K562 (cell line): ENCODE measurements at regions not wholly inside any gene's neighbourhood (a gene's known extent, or its start where the extent isn't known, plus 50 kb on each side); places are given as distances from the start of the nearest gene placed in this dataset.

ENCODE experiments used
- ATAC-seq: fragments of 200-7000 bp; cut with Tn5 transposase; 3 replicates; pipeline ENCODE4 v1.9.1; 2020; ENCODE audit warnings: moderate library complexity
- BruUV-seq: library from RNA; stranded (reverse); fragments of 400-500 nt; replicated peaks from 2 replicates; lab custom pipeline; 2021; lab: Mats Ljungman, UMichigan
- CTCF ChIA-PET: fragments of 300-600 bp; formaldehyde crosslinking; extraction: SDS; loops from one replicate; lab custom pipeline; 2021; ENCODE audit warnings: low intra/inter-chr PET ratio; lab: Yijun Ruan, JAX
- POLR2A ChIA-PET: fragments of 300-600, 350-650 bp; sonication (Branson Sonifier 250); formaldehyde crosslinking; extraction: SDS; loops from one replicate; lab custom pipeline; 2021; ENCODE audit warnings: antibody characterized with exemption, inconsistent platforms; lab: Yijun Ruan, JAX
- DNase-seq, 4 experiments: peaks; one replicate each; pipeline versions ENCODE4 v3.0.0 to v3.0.0-alpha.2; 2011 to 2018; ENCODE audit warnings: low spot score in 3 of 4, mixed read lengths in 3 of 4; ENCODE audit errors: extremely low read depth in 1 of 4
- FAIRE-seq: peaks from 2 replicates; lab custom pipeline; 2011; peaks lifted over from hg19 to GRCh38; lab: Jason Lieb, UNC
- H2AFZ ChIP-seq: 2 replicates; pipeline ENCODE4 v1.6.0; 2011; ENCODE audit warnings: low read depth, low read length, control low read depth, inconsistent platforms
- H3K27ac ChIP-seq: fragments of 200-600 bp; 3 replicates; pipeline ENCODE4 v1.8.0; 2011; ENCODE audit warnings: low read depth, mild to moderate bottlenecking, control low read depth, inconsistent platforms, low read length, moderate library complexity, mixed read lengths; ENCODE audit errors: extremely low read depth
- H3K27me3 ChIP-seq, 2 experiments: fragments of 300-600 bp in 1 of 2; 2 replicates in 1 of 2; 3 replicates in 1 of 2; pipeline versions ENCODE4 v1.6.0 to v1.8.0; 2011; ENCODE audit warnings: inconsistent platforms in 2 of 2, low read length in 2 of 2, mild to moderate bottlenecking in 1 of 2, mixed read lengths in 1 of 2, moderate library complexity in 1 of 2; ENCODE audit not compliant: control insufficient read depth in 2 of 2, insufficient read depth in 2 of 2
- H3K36me3 ChIP-seq: fragments of 300-600 bp; 3 replicates; pipeline ENCODE4 v1.8.0; 2011; ENCODE audit warnings: mild to moderate bottlenecking, low read length, inconsistent platforms; ENCODE audit not compliant: control insufficient read depth, insufficient read depth
- H3K4me1 ChIP-seq, 2 experiments: fragments of 200-600 bp in 1 of 2; replicated peaks in 1 of 2; 2 replicates in 1 of 2; 3 replicates in 1 of 2; pipeline versions ENCODE4 v1.5.1 to v1.8.0; 2011; ENCODE audit warnings: inconsistent platforms in 2 of 2, low read length in 2 of 2, mild to moderate bottlenecking in 1 of 2, mixed read lengths in 1 of 2, moderate library complexity in 1 of 2; ENCODE audit not compliant: control insufficient read depth in 2 of 2, insufficient read depth in 2 of 2
- H3K4me2 ChIP-seq: 2 replicates; pipeline ENCODE4 v1.6.1; 2011; ENCODE audit warnings: low read length, control low read depth, inconsistent platforms, mixed read lengths; ENCODE audit not compliant: insufficient read depth
- H3K4me3 ChIP-seq: fragments of 200-600 bp; sonication (generic), shearing (Covaris generic); 2 replicates; pipeline ENCODE4 v1.5.1; 2016; ENCODE audit warnings: control low read depth, inconsistent platforms
- H3K79me2 ChIP-seq: fragments of 200-600 bp; 3 replicates; pipeline ENCODE4 v1.8.0; 2011; ENCODE audit warnings: low read length, inconsistent platforms; ENCODE audit not compliant: control insufficient read depth, insufficient read depth
- H3K9ac ChIP-seq, 2 experiments: 2 replicates each; pipeline versions ENCODE4 v1.6.0 to v1.6.1; 2011; ENCODE audit warnings: low read depth in 2 of 2, low read length in 2 of 2, control low read depth in 1 of 2, inconsistent platforms in 1 of 2, mild to moderate bottlenecking in 1 of 2, mixed read lengths in 1 of 2; ENCODE audit not compliant: insufficient read depth in 1 of 2
- H3K9me1 ChIP-seq: one replicate; pipeline ENCODE4 v1.6.0; 2011; ENCODE audit warnings: inconsistent platforms, mild to moderate bottlenecking, low read length, moderate library complexity; ENCODE audit not compliant: control insufficient read depth, insufficient read depth
- H3K9me3 ChIP-seq: replicated peaks from 2 replicates; pipeline ENCODE4 v1.5.1; 2011; ENCODE audit warnings: low read depth, low read length, inconsistent platforms; ENCODE audit not compliant: control insufficient read depth, insufficient read depth
- H4K20me1 ChIP-seq: replicated peaks from 2 replicates; pipeline ENCODE4 v1.6.1; 2011; ENCODE audit warnings: low read length, inconsistent platforms, mixed read lengths; ENCODE audit not compliant: control insufficient read depth, insufficient read depth
- BRD4 ChIP-seq: fragments of 200-600 bp; sonication (generic); IDR thresholded peaks from 2 replicates; pipeline ENCODE4 v1.6.1; 2017; ENCODE audit warnings: inconsistent platforms
- CAMTA2 ChIP-seq: fragments of 250-450 bp; sonication (Bioruptor Pico); conservative IDR thresholded peaks from 2 replicates; pipeline ENCODE4 v1.5.1; 2022
- CREM ChIP-seq: IDR thresholded peaks from 2 replicates; pipeline ENCODE4 v1.6.1; 2014; ENCODE audit warnings: antibody characterized with exemption, low read depth
- DNMT1 ChIP-seq: fragments of 450-650 bp; IDR thresholded peaks from 2 replicates; pipeline ENCODE4 v1.6.1; 2016; ENCODE audit warnings: antibody characterized with exemption, mild to moderate bottlenecking
- FOXJ3 ChIP-seq: sonication (generic); formaldehyde crosslinking; IDR thresholded peaks from 2 replicates; pipeline ENCODE4 v1.4.0; 2020; ENCODE audit warnings: mild to moderate bottlenecking, missing genetic modification reagents
- MCM7 ChIP-seq, 2 experiments: fragments of 450-650 bp; IDR thresholded peaks; 2 replicates each; pipeline ENCODE4 v1.6.1; 2016 to 2018
- MED1 ChIP-seq: sonication (generic); formaldehyde crosslinking; IDR thresholded peaks from 2 replicates; pipeline ENCODE4 v1.8.1; 2023; ENCODE audit warnings: missing genetic modification reagents, borderline replicate concordance
- POLR3G ChIP-seq: IDR thresholded peaks from 2 replicates; pipeline ENCODE4 v1.6.1; 2011; ENCODE audit not compliant: insufficient read length, insufficient replicate concordance; ENCODE audit errors: extremely low read depth
- RB1 ChIP-seq: fragments of 450-650 bp; IDR thresholded peaks from 2 replicates; pipeline ENCODE4 v1.6.1; 2017; ENCODE audit warnings: low read depth, mild to moderate bottlenecking
- RBM15 ChIP-seq: fragments of 200-400 bp; formaldehyde crosslinking; IDR thresholded peaks from 2 replicates; pipeline ENCODE4 v1.6.1; 2018; ENCODE audit warnings: mild to moderate bottlenecking, low read length, moderate library complexity; ENCODE audit not compliant: insufficient read depth
- TCF7 ChIP-seq: sonication (generic); IDR thresholded peaks from 2 replicates; pipeline ENCODE4 v1.6.1; 2016; ENCODE audit warnings: antibody characterized with exemption, borderline replicate concordance
- U2AF1 ChIP-seq: fragments of 200-400 bp; formaldehyde crosslinking; optimal IDR thresholded peaks from 2 replicates; pipeline ENCODE3; 2017; ENCODE audit warnings: mild to moderate bottlenecking, low read depth, low read length, moderate library complexity
- U2AF2 ChIP-seq: fragments of 200-400 bp; formaldehyde crosslinking; optimal IDR thresholded peaks from 2 replicates; pipeline ENCODE3; 2017; ENCODE audit warnings: low read depth, mild to moderate bottlenecking, low read length
- ZNF324 ChIP-seq: fragments of 250-450 bp; sonication (Bioruptor Pico); IDR thresholded peaks from 2 replicates; pipeline ENCODE4 v1.4.0; 2020; ENCODE audit warnings: mild to moderate bottlenecking
- ZNF347 ChIP-seq: fragments of 450-650 bp; formaldehyde crosslinking; IDR thresholded peaks from 2 replicates; pipeline ENCODE4 v1.4.0; 2020; ENCODE audit warnings: low read depth, mild to moderate bottlenecking, moderate library complexity
- WGBS: fragments of 100-300 bp; shearing (Covaris generic); methylation state at CpG from one replicate; pipeline ENCODE4 v1.1.6; 2016; ENCODE audit warnings: low coverage, mixed read lengths; ENCODE audit not compliant: insufficient coverage; ENCODE audit errors: missing lambda C conversion rate; 5-methylcytosine and 5-hydroxymethylcytosine counted together
- in situ Hi-C: fragments of 300-500 bp; cut with MboI; formaldehyde crosslinking; loops from 4 replicates; pipeline ENCODE4 v1.15.0; 2018; ENCODE audit warnings: inconsistent platforms, mixed read lengths
- intact Hi-C: fragments of 100-400 bp; cut with micrococcal nuclease; formaldehyde crosslinking; loops from 2 replicates; pipeline ENCODE4 v1.14.2; 2022
- TF ChIP-seq, protein P1 (sequence below): fragments of 200-800 bp; sonication (Bioruptor generic); IDR thresholded peaks from 2 replicates; pipeline ENCODE4 v1.6.1; 2017; ENCODE audit warnings: missing genetic modification characterization, missing compliant biosample characterization

DNA sequence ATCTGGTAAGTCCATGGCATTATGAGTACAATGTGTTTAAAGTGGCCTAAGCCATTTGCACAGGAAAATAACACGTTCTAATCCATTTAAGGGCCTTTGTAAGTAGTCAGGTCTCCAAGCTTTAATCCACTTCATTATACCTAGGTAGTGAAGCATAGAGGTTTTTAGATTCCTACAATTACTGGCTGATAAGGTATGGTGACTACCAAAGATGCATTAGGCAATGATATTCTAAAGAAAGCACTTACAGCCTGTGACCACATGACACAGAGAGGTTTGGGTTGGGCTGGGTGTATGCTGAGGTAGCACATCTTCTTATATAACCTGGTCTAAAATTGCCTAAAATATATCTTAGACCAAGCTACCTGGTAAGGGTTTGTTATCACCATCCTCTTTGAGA, 504.4 kb downstream of the TFAP2B start:
- TF ChIP-seq CAMTA2 (CRISPR knock-in tag) (no peak), MED1 (CRISPR knock-in tag) (no peak), U2AF1 (no peak), CREM (no peak), ZNF347 (CRISPR knock-in tag) (no peak), FOXJ3 (CRISPR knock-in tag) (no peak), DNMT1 (no peak), U2AF2 (no peak), RB1 (no peak), BRD4 (no peak), MCM7 (IDR thresholded peaks at IDR 0.05) (no peak), ZNF324 (CRISPR knock-in tag) (no peak), POLR3G (no peak), TCF7 (no peak), RBM15 (no peak)
- TF ChIP-seq, protein P1, sequence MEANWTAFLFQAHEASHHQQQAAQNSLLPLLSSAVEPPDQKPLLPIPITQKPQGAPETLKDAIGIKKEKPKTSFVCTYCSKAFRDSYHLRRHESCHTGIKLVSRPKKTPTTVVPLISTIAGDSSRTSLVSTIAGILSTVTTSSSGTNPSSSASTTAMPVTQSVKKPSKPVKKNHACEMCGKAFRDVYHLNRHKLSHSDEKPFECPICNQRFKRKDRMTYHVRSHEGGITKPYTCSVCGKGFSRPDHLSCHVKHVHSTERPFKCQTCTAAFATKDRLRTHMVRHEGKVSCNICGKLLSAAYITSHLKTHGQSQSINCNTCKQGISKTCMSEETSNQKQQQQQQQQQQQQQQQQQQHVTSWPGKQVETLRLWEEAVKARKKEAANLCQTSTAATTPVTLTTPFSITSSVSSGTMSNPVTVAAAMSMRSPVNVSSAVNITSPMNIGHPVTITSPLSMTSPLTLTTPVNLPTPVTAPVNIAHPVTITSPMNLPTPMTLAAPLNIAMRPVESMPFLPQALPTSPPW (CRISPR knock-in tag): no peak
- TF ChIP-seq, all 486 proteins: peak for 0
- Histone ChIP-seq H3K27ac (no peak overlapping the region), H4K20me1 (no peaks in the 10 kb centered on the region), H3K9ac (no peak overlapping the region), H3K36me3 (no peaks in the 10 kb centered on the region), H3K9me1 (no peaks in the 10 kb centered on the region), H2AFZ (no peak overlapping the region), H3K4me2 (no peak overlapping the region), H3K79me2 (no peaks in the 10 kb centered on the region), H3K4me1 (no peaks in the 10 kb centered on the region), H3K9me3 (no peaks in the 10 kb centered on the region), H3K4me3 (no peak overlapping the region), H3K27me3 (no peaks in the 10 kb centered on the region)
- in situ Hi-C loops (no loop called here), intact Hi-C loops (no loop called here)
- ChIA-PET CTCF (no interaction called here), POLR2A (interaction anchor here (0.9 kb wide), 1 partner anchor 10 kb away, joined by 3 read pairs; no protein-coding TSS in a partner anchor)
- BruUV-seq: no TSS peak
- ATAC-seq: no peak
- no peak for FAIRE-seq
- DNase-seq: no peak
- WGBS: 0% methylated on average over 1 of the region's 1 CpG
